H1 (cell line): ENCODE measurements at regions not wholly inside any gene's neighbourhood (a gene's known extent, or its start where the extent isn't known, plus 50 kb on each side); places are given as distances from the start of the nearest gene placed in this dataset.

Source experiments
- JUND ChIP-seq: IDR thresholded peaks from 2 replicates; pipeline ENCODE4 v1.6.1; 2011; ENCODE audit warnings: mild to moderate bottlenecking, improper control_type of control experiment, low read length
- RFX5 ChIP-seq: IDR thresholded peaks from 2 replicates; pipeline ENCODE4 v1.6.1; 2011; ENCODE audit warnings: low read depth, low read length, improper control_type of control experiment, borderline replicate concordance
- SIN3A ChIP-seq, 2 experiments: IDR thresholded peaks in 1 of 2; conservative IDR thresholded peaks in 1 of 2; 2 replicates each; pipeline ENCODE4 v1.6.1; 2011 to 2012; ENCODE audit warnings: low read length in 2 of 2, improper control_type of control experiment in 1 of 2, low read depth in 1 of 2, mild to moderate bottlenecking in 1 of 2
- TF ChIP-seq, protein P1 (sequence below): IDR thresholded peaks from 2 replicates; pipeline ENCODE4 v1.6.1; 2012; ENCODE audit warnings: low read length, inconsistent platforms

DNA sequence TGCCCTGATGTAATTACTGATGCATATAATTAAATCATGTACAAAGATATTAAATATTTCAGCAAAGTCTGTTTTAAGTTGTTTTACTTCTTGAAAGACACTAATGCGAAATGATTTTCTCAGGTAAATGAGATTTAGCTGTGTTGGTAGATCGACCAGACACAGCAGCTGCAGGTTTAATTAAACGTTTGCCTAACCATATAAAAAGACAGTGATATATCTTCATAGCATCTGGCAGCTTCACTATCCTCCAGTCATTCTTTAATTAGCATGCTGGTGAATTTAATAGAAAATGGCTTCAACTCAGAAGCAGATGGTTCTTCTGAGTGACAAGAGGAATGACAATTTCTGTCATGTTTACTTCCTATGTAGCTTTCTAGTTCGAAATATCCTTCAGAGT is 69.3 kb downstream of the NHLRC3 start (continued):
- TF ChIP-seq RFX5, result no peak
- TF ChIP-seq, protein P1, sequence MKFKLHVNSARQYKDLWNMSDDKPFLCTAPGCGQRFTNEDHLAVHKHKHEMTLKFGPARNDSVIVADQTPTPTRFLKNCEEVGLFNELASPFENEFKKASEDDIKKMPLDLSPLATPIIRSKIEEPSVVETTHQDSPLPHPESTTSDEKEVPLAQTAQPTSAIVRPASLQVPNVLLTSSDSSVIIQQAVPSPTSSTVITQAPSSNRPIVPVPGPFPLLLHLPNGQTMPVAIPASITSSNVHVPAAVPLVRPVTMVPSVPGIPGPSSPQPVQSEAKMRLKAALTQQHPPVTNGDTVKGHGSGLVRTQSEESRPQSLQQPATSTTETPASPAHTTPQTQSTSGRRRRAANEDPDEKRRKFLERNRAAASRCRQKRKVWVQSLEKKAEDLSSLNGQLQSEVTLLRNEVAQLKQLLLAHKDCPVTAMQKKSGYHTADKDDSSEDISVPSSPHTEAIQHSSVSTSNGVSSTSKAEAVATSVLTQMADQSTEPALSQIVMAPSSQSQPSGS, result no peak
- TF ChIP-seq SIN3A (conservative IDR thresholded peaks at IDR 0.05 in 1 of 2, IDR thresholded peaks at IDR 0.05 in 1 of 2; ENCODE audit: low read depth in 1 of 2, low read length in 2 of 2), result no peak
- TF ChIP-seq JUND, result no peak
